ENCODE measurements at regions not wholly inside any gene's neighbourhood (a gene's known extent, or its start where the extent isn't known, plus 50 kb on each side); places are given as distances from the start of the nearest gene placed in this dataset.

GRCh38 chr1:61607448-61607847 is 117.5 kb downstream of the TM2D1 start:
- TF ChIP-seq CTCF (conservative IDR thresholded peaks at IDR 0.05; ENCODE audit: low read depth, low read length) (no peak), EZH2 (IDR thresholded peaks at IDR 0.05; ENCODE audit: low read length, unreplicated experiment) (no peak)
